ENCODE measurements at regions not wholly inside any gene's neighbourhood (a gene's known extent, or its start where the extent isn't known, plus 50 kb on each side); places are given as distances from the start of the nearest gene placed in this dataset.
"Not testable (repeated sequence)": the region's sequence is repeated elsewhere in the genome, so short reads cannot be mapped to it uniquely, and the experiment has no call there.

GRCh38 chr6:155548576-155548975, 92.9 kb upstream of the NOX3 start:
- H3K9me3 ChIP-seq (ENCODE audit: control insufficient read depth in 2 of 2, low read length in 2 of 2): no peaks in the 10 kb centered on the region

GRCh38 chr6:155544677-155545076, 89.0 kb upstream of the NOX3 start:
- Histone ChIP-seq H3K9ac (ENCODE audit: low read depth in 1 of 2, low read length in 2 of 2) (no peak overlapping the region), H3K4me3 (ENCODE audit: low read length in 2 of 2) (no peak overlapping the region), H3K4me1 (ENCODE audit: control insufficient read depth in 2 of 2, insufficient read depth in 2 of 2, low read length in 2 of 2) (no peaks in the 10 kb centered on the region), H3K36me3 (ENCODE audit: control insufficient read depth in 2 of 2, insufficient read depth in 2 of 2, low read length in 2 of 2) (no peaks in the 10 kb centered on the region), H3K27ac (ENCODE audit: low read depth in 2 of 2, low read length in 2 of 2) (no peak overlapping the region), H3K9me3 (ENCODE audit: control insufficient read depth in 2 of 2, low read length in 2 of 2) (no peaks in the 10 kb centered on the region), H3K27me3 (ENCODE audit: control insufficient read depth in 2 of 2, insufficient read depth in 2 of 2, low read length in 2 of 2) (no peaks in the 10 kb centered on the region)

More at GRCh38 chr6:155548576-155548975, 92.9 kb upstream of the NOX3 start:
- H3K27me3 ChIP-seq (ENCODE audit: control insufficient read depth in 2 of 2, insufficient read depth in 2 of 2, low read length in 2 of 2): no peaks in the 10 kb centered on the region
- no peak overlapping the region for H3K27ac ChIP-seq (ENCODE audit: low read depth in 2 of 2, low read length in 2 of 2)
- no peaks in the 10 kb centered on the region for H3K4me1 ChIP-seq (ENCODE audit: control insufficient read depth in 2 of 2, insufficient read depth in 2 of 2, low read length in 2 of 2)
- H3K9ac ChIP-seq (ENCODE audit: low read depth in 1 of 2, low read length in 2 of 2): no peak overlapping the region
- no peaks in the 10 kb centered on the region for H3K36me3 ChIP-seq (ENCODE audit: control insufficient read depth in 2 of 2, insufficient read depth in 2 of 2, low read length in 2 of 2)
- H3K4me3 ChIP-seq (ENCODE audit: low read length in 2 of 2): no peak overlapping the region

GRCh38 chr6:155543166-155543847, 87.7 kb upstream of the NOX3 start:
- H3K9me3 ChIP-seq (ENCODE audit: control insufficient read depth in 2 of 2, low read length in 2 of 2): no peaks in the 10 kb centered on the region
- H3K9ac ChIP-seq (ENCODE audit: low read depth in 1 of 2, low read length in 2 of 2): no peak overlapping the region
- H3K27ac ChIP-seq (ENCODE audit: low read depth in 2 of 2, low read length in 2 of 2): no peak overlapping the region

GRCh38 chr6:155542036-155542435, 86.4 kb upstream of the NOX3 start:
- no peaks in the 10 kb centered on the region for H3K4me1 ChIP-seq (ENCODE audit: control insufficient read depth in 2 of 2, insufficient read depth in 2 of 2, low read length in 2 of 2)
- no peak overlapping the region for H3K9ac ChIP-seq (ENCODE audit: low read depth in 1 of 2, low read length in 2 of 2)
- no peak overlapping the region for H3K4me3 ChIP-seq (ENCODE audit: low read length in 2 of 2)
- no peaks in the 10 kb centered on the region for H3K27me3 ChIP-seq (ENCODE audit: control insufficient read depth in 2 of 2, insufficient read depth in 2 of 2, low read length in 2 of 2)
- no peaks in the 10 kb centered on the region for H3K9me3 ChIP-seq (ENCODE audit: control insufficient read depth in 2 of 2, low read length in 2 of 2)
- H3K27ac ChIP-seq (ENCODE audit: low read depth in 2 of 2, low read length in 2 of 2): no peak overlapping the region
- no peaks in the 10 kb centered on the region for H3K36me3 ChIP-seq (ENCODE audit: control insufficient read depth in 2 of 2, insufficient read depth in 2 of 2, low read length in 2 of 2)

More at GRCh38 chr6:155543166-155543847, 87.7 kb upstream of the NOX3 start:
- Histone ChIP-seq H3K36me3 (ENCODE audit: control insufficient read depth in 2 of 2, insufficient read depth in 2 of 2, low read length in 2 of 2) (no peaks in the 10 kb centered on the region), H3K4me3 (ENCODE audit: low read length in 2 of 2) (no peak overlapping the region), H3K27me3 (ENCODE audit: control insufficient read depth in 2 of 2, insufficient read depth in 2 of 2, low read length in 2 of 2) (no peaks in the 10 kb centered on the region), H3K4me1 (ENCODE audit: control insufficient read depth in 2 of 2, insufficient read depth in 2 of 2, low read length in 2 of 2) (no peaks in the 10 kb centered on the region)

- H3K4me3 ChIP-seq (ENCODE audit: low read length in 2 of 2): no peak overlapping the region
- no peak overlapping the region for H3K27ac ChIP-seq (ENCODE audit: low read depth in 2 of 2, low read length in 2 of 2)
- no peaks in the 10 kb centered on the region for H3K4me1 ChIP-seq (ENCODE audit: control insufficient read depth in 2 of 2, insufficient read depth in 2 of 2, low read length in 2 of 2)
- no peaks in the 10 kb centered on the region for H3K9me3 ChIP-seq (ENCODE audit: control insufficient read depth in 2 of 2, low read length in 2 of 2)
- no peaks in the 10 kb centered on the region for H3K27me3 ChIP-seq (ENCODE audit: control insufficient read depth in 2 of 2, insufficient read depth in 2 of 2, low read length in 2 of 2)
- no peak overlapping the region for H3K9ac ChIP-seq (ENCODE audit: low read depth in 1 of 2, low read length in 2 of 2)
- H3K36me3 ChIP-seq (ENCODE audit: control insufficient read depth in 2 of 2, insufficient read depth in 2 of 2, low read length in 2 of 2): no peaks in the 10 kb centered on the region
Observed at GRCh38 chr6:155538708-155539390, 83.2 kb upstream of the NOX3 start.

- H3K4me1 ChIP-seq (ENCODE audit: control insufficient read depth in 2 of 2, insufficient read depth in 2 of 2, low read length in 2 of 2): no peaks in the 10 kb centered on the region
- no peaks in the 10 kb centered on the region for H3K27me3 ChIP-seq (ENCODE audit: control insufficient read depth in 2 of 2, insufficient read depth in 2 of 2, low read length in 2 of 2)
- no peak overlapping the region for H3K27ac ChIP-seq (ENCODE audit: low read depth in 2 of 2, low read length in 2 of 2)
- H3K9me3 ChIP-seq (ENCODE audit: control insufficient read depth in 2 of 2, low read length in 2 of 2): no peaks in the 10 kb centered on the region
- H3K4me3 ChIP-seq (ENCODE audit: low read length in 2 of 2): no peak overlapping the region
- H3K9ac ChIP-seq (ENCODE audit: low read depth in 1 of 2, low read length in 2 of 2): no peak overlapping the region
- H3K36me3 ChIP-seq (ENCODE audit: control insufficient read depth in 2 of 2, insufficient read depth in 2 of 2, low read length in 2 of 2): no peaks in the 10 kb centered on the region
Observed at GRCh38 chr6:155534678-155535077, 79.0 kb upstream of the NOX3 start.

- no peaks in the 10 kb centered on the region for H3K4me1 ChIP-seq (ENCODE audit: control insufficient read depth in 2 of 2, insufficient read depth in 2 of 2, low read length in 2 of 2)
- H3K9ac ChIP-seq (ENCODE audit: low read depth in 1 of 2, low read length in 2 of 2): no peak overlapping the region
- no peaks in the 10 kb centered on the region for H3K27me3 ChIP-seq (ENCODE audit: control insufficient read depth in 2 of 2, insufficient read depth in 2 of 2, low read length in 2 of 2)
- H3K36me3 ChIP-seq (ENCODE audit: control insufficient read depth in 2 of 2, insufficient read depth in 2 of 2, low read length in 2 of 2): no peaks in the 10 kb centered on the region
- no peak overlapping the region for H3K4me3 ChIP-seq (ENCODE audit: low read length in 2 of 2)
- no peak overlapping the region for H3K27ac ChIP-seq (ENCODE audit: low read depth in 2 of 2, low read length in 2 of 2)
- no peaks in the 10 kb centered on the region for H3K9me3 ChIP-seq (ENCODE audit: control insufficient read depth in 2 of 2, low read length in 2 of 2)
Observed at GRCh38 chr6:155530219-155530834, 74.7 kb upstream of the NOX3 start.

- not testable (repeated sequence) for H3K9me3 ChIP-seq (ENCODE audit: control insufficient read depth in 2 of 2, low read length in 2 of 2); H3K36me3 ChIP-seq (ENCODE audit: control insufficient read depth in 2 of 2, insufficient read depth in 2 of 2, low read length in 2 of 2); H3K27me3 ChIP-seq (ENCODE audit: control insufficient read depth in 2 of 2, insufficient read depth in 2 of 2, low read length in 2 of 2); H3K27ac ChIP-seq (ENCODE audit: low read depth in 2 of 2, low read length in 2 of 2); H3K4me1 ChIP-seq (ENCODE audit: control insufficient read depth in 2 of 2, insufficient read depth in 2 of 2, low read length in 2 of 2); H3K9ac ChIP-seq (ENCODE audit: low read depth in 1 of 2, low read length in 2 of 2); H3K4me3 ChIP-seq (ENCODE audit: low read length in 2 of 2)
Observed at GRCh38 chr6:155529814-155530213, 74.2 kb upstream of the NOX3 start.

- H3K27me3 ChIP-seq (ENCODE audit: control insufficient read depth in 2 of 2, insufficient read depth in 2 of 2, low read length in 2 of 2): no peaks in the 10 kb centered on the region
- H3K9me3 ChIP-seq (ENCODE audit: control insufficient read depth in 2 of 2, low read length in 2 of 2): no peaks in the 10 kb centered on the region
- H3K27ac ChIP-seq (ENCODE audit: low read depth in 2 of 2, low read length in 2 of 2): no peak overlapping the region
- no peak overlapping the region for H3K4me3 ChIP-seq (ENCODE audit: low read length in 2 of 2)
- no peaks in the 10 kb centered on the region for H3K4me1 ChIP-seq (ENCODE audit: control insufficient read depth in 2 of 2, insufficient read depth in 2 of 2, low read length in 2 of 2)
- H3K9ac ChIP-seq (ENCODE audit: low read depth in 1 of 2, low read length in 2 of 2): no peak overlapping the region
- H3K36me3 ChIP-seq (ENCODE audit: control insufficient read depth in 2 of 2, insufficient read depth in 2 of 2, low read length in 2 of 2): no peaks in the 10 kb centered on the region
Observed at GRCh38 chr6:155528982-155529453, 73.4 kb upstream of the NOX3 start.

GRCh38 chr6:155528335-155528734, 72.7 kb upstream of the NOX3 start:
- no peaks in the 10 kb centered on the region for H3K4me1 ChIP-seq (ENCODE audit: control insufficient read depth in 2 of 2, insufficient read depth in 2 of 2, low read length in 2 of 2)
- H3K4me3 ChIP-seq (ENCODE audit: low read length in 2 of 2): no peak overlapping the region
- H3K9ac ChIP-seq (ENCODE audit: low read depth in 1 of 2, low read length in 2 of 2): no peak overlapping the region
- no peak overlapping the region for H3K27ac ChIP-seq (ENCODE audit: low read depth in 2 of 2, low read length in 2 of 2)
- no peaks in the 10 kb centered on the region for H3K27me3 ChIP-seq (ENCODE audit: control insufficient read depth in 2 of 2, insufficient read depth in 2 of 2, low read length in 2 of 2)
- H3K9me3 ChIP-seq (ENCODE audit: control insufficient read depth in 2 of 2, low read length in 2 of 2): no peaks in the 10 kb centered on the region
- no peaks in the 10 kb centered on the region for H3K36me3 ChIP-seq (ENCODE audit: control insufficient read depth in 2 of 2, insufficient read depth in 2 of 2, low read length in 2 of 2)

Data from mucosa of rectum (tissue), 2 donors.